GM18870 (cell line): ENCODE measurements at regions not wholly inside any gene's neighbourhood (a gene's known extent, or its start where the extent isn't known, plus 50 kb on each side); places are given as distances from the start of the nearest gene placed in this dataset.

Experiments used
- ATAC-seq: cut with Tn5 transposase; IDR thresholded peaks from one replicate; pipeline ENCODE4 v1.9.1; 2021; ENCODE audit warnings: moderate library complexity; ENCODE audit not compliant: unreplicated experiment

DNA sequence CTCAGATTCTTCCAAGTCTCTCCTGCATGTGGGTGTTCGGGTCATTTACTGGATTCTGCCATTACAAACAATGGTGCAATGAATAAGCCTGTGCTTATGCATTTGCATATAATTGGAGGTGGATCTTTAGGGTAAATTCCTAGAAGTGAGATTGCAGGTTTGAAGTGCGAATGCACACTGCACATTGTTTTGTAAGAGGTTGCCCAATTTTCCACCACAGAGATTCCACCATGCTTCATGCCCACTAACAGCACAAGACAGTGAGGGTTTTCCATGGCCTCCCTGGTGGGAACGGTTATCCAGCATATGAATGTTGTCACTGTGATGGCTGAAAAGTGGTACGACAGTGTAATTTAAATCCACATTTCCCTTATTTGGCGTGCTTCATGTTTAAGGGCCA, 178.8 kb upstream of the PMEPA1 start:
- ATAC-seq: no peak

DNA sequence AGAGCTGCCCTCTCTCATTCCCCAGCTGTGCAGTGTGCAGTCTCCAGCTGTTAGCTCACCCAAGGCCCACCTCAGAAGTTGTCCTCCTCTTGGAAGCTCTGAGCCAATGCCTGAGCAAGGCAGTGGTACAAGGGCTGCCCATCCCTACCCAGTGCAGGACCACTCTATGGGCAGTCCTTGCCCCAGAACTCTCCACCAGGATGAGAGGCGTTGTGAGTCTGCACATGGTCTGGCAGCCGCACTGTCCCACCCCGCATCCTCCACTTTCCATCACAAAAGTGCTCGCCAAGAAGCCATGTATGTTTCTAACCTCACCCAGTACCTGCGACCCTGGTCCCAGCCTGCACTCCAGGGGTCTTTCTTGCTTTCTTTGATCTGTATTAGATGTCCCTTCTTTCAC, 175.1 kb upstream of the PMEPA1 start:
- no peak for ATAC-seq

DNA sequence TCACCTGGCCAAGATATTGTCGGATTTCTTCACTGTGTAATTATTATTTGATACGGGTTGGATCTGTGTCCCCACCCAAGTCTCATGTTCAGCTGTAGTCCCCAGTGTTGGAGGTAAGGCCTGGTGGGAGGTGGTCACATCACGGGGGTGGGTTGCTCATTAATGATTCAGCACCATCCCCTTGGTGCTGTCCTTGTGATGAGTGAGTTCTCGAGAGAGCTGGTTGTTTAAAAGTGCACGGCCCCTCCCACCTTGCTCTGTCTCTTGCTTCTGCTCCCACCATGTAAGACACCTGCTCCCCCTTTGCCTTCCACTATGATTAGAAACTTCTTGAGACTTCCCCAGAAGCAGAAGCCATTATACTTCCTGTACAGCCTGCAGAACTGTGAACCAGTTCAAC, 173.9 kb upstream of the PMEPA1 start:
- ATAC-seq: no peak

DNA sequence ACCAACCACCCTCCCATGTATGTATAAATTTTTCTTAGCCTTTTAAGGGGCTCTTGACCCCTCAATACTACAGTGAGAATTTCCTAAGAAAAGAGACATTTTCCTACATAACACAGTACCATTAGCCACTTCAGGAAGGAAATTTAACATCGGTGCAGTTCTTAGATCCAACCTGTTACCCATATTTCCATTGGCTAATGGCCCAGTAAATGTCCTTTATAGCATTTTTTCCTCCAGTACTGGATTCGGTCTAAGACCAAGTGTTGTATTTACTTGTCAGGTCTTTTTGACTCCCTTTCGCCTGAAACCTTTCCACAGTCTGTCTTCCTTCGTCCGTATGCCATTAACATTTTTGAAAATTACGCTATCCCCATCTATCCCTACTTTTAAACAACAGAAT, 173.4 kb upstream of the PMEPA1 start:
- no peak for ATAC-seq

DNA sequence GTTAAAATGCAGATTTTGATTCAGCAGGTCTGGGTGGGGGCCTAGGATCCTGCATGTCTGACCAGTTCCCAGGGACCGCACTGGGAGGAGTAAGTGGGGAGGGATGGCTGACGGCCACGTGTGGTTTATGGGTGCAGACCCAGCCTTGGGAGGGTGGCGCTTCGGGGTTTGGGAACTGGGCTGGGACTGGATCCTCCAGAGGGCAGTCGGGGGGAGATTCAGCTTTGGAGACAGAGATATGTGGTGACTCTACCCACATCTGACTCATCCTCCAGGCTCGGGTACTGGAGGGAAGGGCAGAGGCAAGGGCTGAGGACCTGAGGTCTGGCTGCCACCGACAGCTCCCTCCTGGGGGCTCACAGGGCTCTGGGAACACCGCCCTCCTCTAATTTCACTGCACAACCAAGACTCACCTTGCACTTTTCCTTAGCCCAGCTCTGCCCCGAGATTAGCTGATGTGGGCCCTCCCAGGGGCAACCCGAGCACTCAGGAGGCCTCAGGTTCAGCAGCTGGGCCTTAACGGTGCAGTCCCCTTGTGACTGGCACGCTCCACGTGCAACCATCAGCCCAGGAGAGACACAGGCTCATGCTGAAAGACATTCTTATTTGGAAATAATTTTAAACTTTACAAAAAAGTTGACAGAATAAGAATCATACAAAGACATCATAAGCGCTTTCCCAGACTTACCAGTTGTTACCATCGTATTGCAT, 172.8 kb upstream of the PMEPA1 start:
- ATAC-seq: no peak

DNA sequence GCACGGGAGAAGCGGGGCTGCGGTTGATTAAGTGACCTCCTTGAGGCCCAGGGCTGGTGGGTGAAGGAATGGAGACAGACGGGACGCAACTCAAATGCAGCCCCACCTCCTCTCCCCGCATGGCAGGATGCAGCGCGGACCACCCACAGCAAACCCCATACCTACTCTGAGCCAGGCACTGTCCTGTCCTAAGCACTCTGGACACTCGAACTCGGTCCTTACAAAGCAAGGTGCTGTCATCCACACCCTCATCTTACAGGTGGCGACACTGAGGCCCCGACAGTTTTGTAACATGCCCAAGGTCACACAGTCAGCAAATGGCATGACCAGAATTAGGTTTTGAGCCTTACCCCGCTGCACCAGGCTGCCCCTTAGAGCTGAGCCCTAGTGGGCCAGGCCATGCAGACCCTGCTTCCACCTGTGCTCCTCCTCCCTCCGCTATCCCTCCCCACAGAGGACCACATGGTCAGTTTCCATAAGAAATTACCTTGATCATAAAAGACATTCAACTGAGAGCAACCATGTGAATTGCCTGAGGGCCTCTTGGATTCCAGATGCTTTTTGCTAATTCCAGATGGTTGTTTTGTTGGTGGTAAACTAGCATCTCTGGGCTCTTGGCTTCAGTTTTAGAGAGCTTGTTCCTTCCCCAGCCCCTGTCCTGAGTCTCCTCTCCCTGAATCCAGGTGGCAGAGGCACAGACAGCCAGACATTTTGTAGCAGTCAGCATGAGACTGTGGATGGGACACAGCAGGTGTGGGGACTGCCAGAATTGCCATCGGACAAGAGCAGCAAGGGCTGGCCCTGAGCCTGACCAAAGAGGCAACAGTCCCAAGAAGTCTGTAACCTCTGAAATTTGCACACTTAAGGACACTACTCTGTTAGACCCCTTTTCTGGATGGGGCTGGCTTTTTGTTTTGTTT, 171.9 kb upstream of the PMEPA1 start:
- no peak for ATAC-seq

DNA sequence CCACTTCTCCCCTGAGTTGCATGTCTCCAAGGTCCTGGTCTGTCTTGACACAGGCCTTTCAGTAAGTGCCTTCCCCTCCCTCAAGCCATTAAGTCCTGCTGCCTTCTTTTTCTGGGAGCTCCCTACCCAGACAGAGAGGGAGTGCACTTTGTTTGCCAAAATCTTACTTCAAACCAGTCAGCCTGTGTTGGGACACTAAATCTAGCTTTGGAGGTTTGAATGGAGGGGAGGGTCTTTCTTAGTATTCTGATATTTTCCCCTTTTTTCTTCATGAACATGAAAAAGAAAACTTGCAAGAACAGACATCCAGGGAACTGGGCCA, 170.7 kb upstream of the PMEPA1 start:
- ATAC-seq: no peak

DNA sequence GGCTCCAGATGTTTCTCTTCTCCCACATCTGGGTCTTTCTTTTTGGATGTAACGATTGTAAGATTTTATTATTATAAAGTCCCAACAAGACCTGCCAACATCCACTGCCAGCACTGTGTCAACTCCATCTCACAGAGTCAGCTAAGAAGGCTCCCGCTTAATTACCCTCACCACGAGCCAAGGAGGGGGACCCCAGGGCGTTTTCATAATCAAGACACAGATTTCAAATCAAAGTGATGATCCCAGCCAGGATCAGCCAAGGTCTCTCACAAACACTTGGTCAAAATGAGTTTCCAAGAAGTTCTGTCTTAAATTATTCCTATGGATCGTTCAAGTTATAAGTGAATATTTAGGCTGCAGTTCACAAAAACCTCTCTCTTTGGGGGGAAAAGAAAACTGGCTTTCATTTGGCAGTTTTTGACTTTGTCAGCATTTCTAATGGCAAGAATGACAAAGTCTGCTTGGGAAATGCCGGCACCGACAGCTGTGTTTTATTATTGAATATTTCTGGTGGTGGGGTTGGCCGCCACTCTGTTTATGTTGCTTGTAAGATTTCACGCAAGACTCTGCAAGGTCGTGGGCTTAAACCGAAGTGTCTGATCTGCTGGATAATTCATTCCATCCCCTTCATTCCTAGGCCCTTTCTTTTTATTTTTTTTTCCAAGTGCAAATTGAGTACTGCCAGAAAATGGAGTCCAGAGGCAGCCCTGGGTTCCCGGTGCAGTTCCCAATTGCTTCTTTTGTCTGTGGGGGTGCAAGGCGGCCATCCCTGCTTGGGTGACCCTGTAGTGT, 170.2 kb upstream of the PMEPA1 start:
- no peak for ATAC-seq

DNA sequence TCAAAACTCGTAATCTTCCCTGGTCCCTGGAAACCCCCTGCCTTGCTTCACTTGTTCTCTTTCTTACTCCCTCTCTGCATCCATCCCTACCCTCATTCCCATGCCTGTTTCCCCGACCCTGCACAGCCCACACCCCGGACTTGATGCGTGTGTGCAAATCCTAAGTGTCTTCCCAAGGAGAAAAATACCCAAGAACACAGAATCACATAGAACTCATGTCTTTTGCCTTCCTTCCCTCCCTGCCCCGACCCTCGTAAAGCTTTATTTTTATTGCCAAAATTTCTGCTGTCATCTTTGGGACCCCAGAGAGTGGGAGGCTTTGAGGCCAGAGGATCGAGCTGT, 169.6 kb upstream of the PMEPA1 start:
- no peak for ATAC-seq

DNA sequence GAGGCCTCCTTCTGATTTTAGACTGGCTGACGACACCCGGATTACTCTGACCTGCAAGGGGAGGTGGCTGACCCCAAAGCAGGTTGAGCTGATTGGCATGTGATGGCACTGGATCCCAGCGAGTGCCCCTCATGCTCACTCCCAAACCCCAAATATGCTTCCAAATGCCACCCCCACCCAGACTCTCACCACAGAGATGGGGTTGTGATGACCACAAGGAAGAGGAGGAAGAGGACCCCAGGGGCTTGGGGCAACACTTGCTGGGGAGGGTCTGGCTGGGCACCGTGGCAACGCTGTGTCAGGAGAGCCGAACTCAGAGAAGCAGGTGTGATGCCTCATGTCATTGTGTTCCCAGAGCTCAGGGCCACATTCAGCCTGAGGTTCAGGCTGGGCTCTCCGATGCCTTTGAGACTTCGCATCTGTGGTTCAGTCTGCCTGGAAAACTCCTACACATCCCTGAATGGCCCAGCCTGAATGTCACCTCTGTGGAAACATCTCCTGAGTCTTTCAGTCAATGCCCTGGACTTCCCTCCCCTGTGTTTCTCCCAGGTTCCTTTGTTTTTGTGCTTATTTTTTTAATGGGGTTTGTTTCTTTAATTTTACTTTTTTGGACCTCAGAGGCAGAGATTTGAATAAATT, 169.1 kb upstream of the PMEPA1 start:
- ATAC-seq: no peak

DNA sequence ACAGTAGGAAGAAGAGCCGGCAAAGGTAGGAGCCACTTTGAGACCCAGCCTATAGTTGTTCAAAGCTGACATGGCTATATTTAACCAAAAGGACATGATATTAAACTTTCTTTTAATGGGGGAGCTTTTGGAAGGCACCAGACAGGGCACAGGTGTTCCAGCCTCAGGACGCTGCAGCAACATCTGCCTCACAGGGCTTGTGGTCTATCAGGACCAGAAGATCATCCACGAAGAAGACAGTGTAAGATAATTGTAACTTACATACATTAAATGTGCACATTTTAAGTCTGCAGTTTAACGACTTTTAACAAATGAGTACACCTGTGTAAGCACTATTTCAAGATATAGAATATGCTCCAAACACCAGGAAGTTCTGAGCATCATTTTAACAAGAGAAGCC, 168.2 kb upstream of the PMEPA1 start:
- ATAC-seq: no peak

DNA sequence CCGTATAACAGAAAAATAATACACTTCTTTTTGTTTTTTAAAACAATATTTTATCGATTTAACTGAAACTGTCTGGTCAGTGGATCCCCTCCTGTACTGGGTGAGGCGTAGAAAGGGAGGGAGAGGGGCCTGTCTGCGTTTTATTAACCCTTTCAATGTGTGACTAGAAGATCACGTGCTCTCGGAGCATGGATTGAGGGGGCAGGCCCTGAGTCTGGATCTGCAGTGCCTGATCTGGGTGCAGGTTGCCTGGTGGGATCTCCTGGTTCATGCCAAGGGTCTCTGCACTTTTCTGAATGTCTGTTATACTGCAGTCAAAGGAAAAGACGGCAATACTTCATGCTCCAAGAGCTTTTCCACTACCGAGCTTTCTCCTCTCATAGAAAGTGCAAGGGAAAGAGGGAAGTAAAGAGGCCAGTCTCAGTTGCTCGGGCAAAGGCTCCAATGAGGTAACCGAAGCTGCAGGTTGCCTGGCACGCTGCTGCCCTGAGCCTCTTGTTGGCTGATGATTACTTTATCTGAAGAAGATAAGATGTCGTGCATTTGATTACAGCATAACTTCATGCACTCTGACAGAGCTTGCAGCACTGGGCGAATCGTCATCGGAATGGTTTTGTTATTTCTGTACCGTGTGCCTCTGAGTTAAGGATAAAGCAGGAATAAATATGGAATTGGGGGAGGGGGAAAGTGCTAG, 167.5 kb upstream of the PMEPA1 start:
- ATAC-seq: no peak

DNA sequence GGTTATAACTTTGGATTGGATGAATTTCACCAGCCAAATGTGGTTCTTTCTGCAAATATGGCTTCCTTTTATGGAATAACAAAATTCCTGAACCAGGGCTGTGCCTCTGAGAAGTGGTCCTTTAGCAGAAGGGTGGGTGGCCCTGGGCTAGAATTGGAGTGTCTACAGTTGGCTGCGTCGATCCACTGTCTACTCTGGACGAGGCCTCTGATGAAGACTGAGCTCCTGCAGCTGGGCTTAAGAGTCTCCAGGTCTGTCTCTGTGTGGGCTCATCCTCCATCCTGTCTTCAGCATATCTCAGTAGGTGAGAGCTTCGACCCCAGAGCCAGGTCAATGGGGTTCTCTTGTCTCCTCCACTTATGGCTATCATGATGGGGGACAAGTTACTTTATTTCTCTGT, 166.3 kb upstream of the PMEPA1 start:
- no peak for ATAC-seq

DNA sequence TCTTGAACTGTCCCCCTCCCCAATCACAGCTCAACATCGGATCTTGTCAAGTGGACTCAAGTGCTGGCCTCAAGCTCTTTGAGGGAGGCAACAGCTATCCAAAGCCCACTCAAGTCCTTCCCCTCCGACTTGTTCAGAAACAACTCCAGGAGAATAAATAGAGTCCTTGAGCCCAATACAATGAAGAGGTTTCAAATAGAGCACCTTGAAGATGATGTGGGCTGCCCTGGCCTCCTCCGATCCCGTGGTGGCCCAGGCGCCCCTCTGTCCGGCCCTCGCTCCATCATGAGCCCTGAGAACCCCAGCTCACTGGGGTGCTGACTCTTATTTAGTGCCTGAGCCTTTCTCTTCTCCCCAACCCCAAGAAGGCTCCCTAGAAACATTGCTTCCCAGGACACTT, 164.3 kb upstream of the PMEPA1 start:
- ATAC-seq: no peak

DNA sequence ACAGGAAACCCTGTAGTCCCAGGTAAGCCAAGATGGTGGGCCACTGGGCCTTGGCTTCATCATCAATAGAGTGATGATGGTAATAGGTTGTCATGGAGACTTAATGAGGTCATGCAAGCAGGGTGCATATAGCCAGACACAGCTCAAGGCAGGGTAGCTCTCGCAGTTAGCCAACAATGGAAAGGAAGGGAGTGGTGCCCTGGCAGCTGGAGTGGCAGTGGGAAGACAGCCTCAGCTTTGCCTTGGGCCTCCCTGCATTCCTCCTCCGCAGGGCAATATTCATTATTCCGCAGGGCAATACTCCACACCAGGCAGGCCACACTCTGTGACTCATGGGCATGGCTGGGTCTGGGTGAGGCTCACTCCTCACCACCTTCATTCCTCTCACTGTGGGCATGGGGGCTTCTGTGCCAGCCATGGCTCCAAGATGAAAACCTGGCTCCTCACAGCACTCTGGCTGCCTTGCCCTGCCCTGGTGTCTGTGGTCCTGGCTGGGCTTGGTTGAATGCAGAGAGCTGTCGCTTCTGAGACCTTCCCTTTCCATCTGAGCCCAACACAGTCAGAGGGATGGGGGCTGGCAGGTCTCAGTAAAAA, 163.1 kb upstream of the PMEPA1 start:
- no peak for ATAC-seq

DNA sequence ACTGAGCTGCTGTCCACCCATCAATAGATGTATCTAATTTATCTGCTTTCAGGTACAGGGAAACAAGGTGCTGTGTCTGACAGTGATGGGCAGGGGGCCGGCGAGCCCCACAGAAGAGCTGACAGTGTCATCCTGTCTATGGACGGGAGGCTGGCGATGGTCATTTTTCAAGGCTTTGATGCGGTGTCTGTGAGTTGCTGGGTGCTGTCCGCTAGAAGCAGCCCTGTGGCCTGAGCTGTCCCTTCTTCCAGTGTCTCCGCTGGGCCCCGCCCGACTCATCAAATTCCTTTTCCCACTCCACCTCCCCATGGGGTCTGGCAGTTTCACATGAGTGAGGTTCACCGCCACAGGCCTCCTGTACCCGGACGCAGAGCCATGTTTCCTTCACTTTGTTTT, 161.4 kb upstream of the PMEPA1 start:
- ATAC-seq: no peak

DNA sequence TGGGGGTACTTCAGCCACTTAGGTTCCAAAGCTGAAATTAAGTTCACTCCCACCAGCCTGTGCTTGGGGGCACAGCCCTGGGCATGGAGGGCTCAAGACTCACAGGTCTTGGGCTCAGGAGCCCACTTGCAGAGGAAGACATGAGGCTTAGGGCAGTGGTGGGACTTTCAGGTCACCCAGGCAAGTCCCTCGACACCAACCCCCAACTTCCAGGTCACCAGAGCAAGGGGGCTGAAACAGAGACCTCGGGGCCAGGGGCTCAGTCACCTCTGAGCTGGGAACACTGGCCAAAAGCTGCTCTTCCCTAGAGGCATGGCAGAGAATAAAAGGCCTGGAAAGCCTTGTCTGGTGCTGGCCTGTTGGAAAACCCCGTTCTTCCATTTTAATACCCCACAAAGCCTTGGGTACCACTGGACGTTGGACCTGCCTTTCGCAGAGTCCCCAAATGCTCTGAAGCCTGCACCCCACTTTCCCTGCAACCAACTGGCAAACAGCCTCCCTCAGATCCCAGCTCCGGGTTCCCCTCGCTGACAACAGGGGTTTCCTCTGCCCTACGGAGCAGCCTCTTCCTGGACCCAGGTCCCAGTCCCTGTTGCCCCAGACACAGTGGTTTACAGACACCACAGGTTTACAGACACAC, 160.9 kb upstream of the PMEPA1 start:
- no peak for ATAC-seq

DNA sequence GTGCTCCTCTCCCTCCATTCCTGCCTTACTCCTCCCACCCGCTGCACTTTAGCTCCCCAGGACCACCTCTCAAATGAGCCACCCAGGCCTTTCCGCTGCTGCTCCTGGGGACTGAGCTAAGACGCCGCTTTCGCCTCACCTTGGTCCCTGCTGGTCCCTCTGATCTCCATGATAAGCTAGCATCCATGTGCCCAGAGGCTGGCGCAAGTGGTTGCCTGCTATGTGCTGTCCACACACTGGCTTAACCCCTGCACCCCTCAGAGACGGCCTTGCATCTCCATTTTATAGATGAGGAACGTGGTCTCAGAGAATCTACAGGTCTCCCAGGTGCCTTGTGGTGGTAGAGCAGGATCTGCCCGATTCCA, 160.1 kb upstream of the PMEPA1 start:
- no peak for ATAC-seq

DNA sequence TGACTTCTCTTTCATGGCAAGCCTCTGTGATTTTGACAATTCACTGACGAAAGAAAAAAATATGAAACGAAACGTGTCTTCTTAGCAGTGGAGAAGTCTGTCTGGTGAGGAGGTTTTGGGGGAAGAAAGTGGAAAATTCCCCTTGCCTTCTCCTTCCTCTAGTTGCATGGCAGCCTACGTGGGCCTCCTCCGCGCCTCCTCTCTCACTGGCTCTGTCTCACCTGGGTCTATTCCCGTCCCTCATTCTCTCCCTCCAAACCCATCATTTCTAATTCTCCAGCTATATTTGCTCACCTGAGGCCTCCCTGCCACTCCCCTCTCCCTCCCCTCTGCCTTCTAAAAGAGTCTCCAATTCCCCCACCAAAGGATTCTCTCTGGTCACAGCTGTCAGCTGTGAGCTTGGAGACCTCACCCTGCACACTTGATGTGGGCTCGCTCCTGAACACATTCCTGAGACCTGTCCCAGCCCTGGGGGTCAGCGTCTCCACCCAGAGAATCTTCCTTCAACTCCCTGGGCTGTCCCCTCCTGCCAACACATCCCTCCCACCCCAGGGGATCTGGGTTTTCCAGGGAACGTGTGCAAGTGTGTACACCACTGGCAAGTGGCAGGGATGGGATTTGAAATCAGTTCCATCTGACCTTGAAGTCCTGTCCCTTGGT, 159.6 kb upstream of the PMEPA1 start:
- no peak for ATAC-seq

DNA sequence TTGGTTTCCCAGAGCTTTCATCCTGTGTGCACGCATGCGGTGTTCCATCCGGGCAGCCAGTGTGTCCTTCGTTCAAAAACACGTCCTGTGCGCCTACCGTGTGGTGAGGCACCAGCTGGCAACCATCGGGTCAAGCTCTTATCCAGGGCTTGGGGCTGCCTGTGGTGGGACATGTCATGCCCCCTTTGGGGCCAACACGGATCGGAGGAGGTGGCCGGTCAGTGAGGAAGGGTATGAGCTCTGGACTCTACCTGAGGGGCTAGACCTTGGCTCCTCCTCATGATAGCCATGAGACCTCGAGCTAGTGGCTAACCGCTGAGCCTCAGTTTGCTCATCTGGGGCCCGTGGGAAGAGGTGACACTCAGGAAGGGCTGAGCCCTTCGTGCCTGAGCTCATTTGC, 158.5 kb upstream of the PMEPA1 start:
- ATAC-seq: no peak
